Trophoblast cell (in vitro differentiated cells and primary cell): ENCODE measurements at regions not wholly inside any gene's neighbourhood (a gene's known extent, or its start where the extent isn't known, plus 50 kb on each side); places are given as distances from the start of the nearest gene placed in this dataset.
"Not testable (repeated sequence)": the region's sequence is repeated elsewhere in the genome, so short reads cannot be mapped to it uniquely, and the experiment has no call there.

Experiments
- DNase-seq, 2 donors: peaks; one replicate each; pipeline ENCODE4 v3.0.0-alpha.2; 2016
- H2AFZ ChIP-seq: 2 replicates; pipeline ENCODE4 v1.6.1; 2013; ENCODE audit warnings: low read length, moderate library complexity, mild to moderate bottlenecking; ENCODE audit not compliant: insufficient read depth, poor library complexity
- H2AK5ac ChIP-seq: 2 replicates; pipeline ENCODE4 v1.6.1; 2013; ENCODE audit warnings: mild to moderate bottlenecking, low read length
- H2BK120ac ChIP-seq: 2 replicates; pipeline ENCODE4 v1.6.1; 2013; ENCODE audit warnings: low read length, mild to moderate bottlenecking, moderate library complexity; ENCODE audit not compliant: insufficient read depth, poor library complexity
- H2BK12ac ChIP-seq: 2 replicates; pipeline ENCODE4 v1.6.1; 2013; ENCODE audit warnings: mild to moderate bottlenecking, low read length, moderate library complexity
- H2BK5ac ChIP-seq: 2 replicates; pipeline ENCODE4 v1.6.1; 2013; ENCODE audit warnings: low read length, low read depth, moderate library complexity, mild to moderate bottlenecking; ENCODE audit not compliant: poor library complexity
- H3K14ac ChIP-seq: 2 replicates; pipeline ENCODE4 v1.6.1; 2013; ENCODE audit warnings: mild to moderate bottlenecking, low read length
- H3K18ac ChIP-seq: 2 replicates; pipeline ENCODE4 v1.6.1; 2013; ENCODE audit warnings: mild to moderate bottlenecking, low read length
- H3K23ac ChIP-seq: 2 replicates; pipeline ENCODE4 v1.6.1; 2013; ENCODE audit warnings: low read length
- H3K27ac ChIP-seq: 2 replicates; pipeline ENCODE4 v1.5.1; 2013; ENCODE audit warnings: low read depth, mild to moderate bottlenecking, inconsistent platforms, low read length, moderate library complexity
- H3K27me3 ChIP-seq: 2 replicates; pipeline ENCODE4 v1.6.1; 2013; ENCODE audit warnings: inconsistent platforms, mild to moderate bottlenecking, low read length, moderate library complexity; ENCODE audit not compliant: insufficient read depth
- H3K36me3 ChIP-seq, 2 experiments: 1 replicate in 1 of 2; 2 replicates in 1 of 2; pipeline ENCODE4 v1.6.1; 2013; ENCODE audit warnings: low read length in 2 of 2, mild to moderate bottlenecking in 2 of 2, moderate library complexity in 1 of 2; ENCODE audit not compliant: insufficient read depth in 2 of 2, control insufficient read depth in 1 of 2
- H3K4ac ChIP-seq: 2 replicates; pipeline ENCODE4 v1.6.1; 2013; ENCODE audit warnings: low read depth, mild to moderate bottlenecking, low read length, moderate library complexity
- H3K4me1 ChIP-seq, 2 experiments: 1 replicate in 1 of 2; 2 replicates in 1 of 2; pipeline ENCODE4 v1.6.1; 2013; ENCODE audit warnings: low read length in 2 of 2, mild to moderate bottlenecking in 2 of 2, moderate library complexity in 1 of 2; ENCODE audit not compliant: insufficient read depth in 2 of 2, control insufficient read depth in 1 of 2
- H3K4me2 ChIP-seq: 2 replicates; pipeline ENCODE4 v1.6.1; 2013; ENCODE audit warnings: inconsistent platforms, mild to moderate bottlenecking, low read length, moderate library complexity
- H3K4me3 ChIP-seq: 2 replicates; pipeline ENCODE4 v1.5.1; 2013; ENCODE audit warnings: mild to moderate bottlenecking, low read depth, low read length, inconsistent platforms
- H3K79me1 ChIP-seq: one replicate; pipeline ENCODE4 v1.6.1; 2013; ENCODE audit warnings: low read length
- H3K79me2 ChIP-seq: 2 replicates; pipeline ENCODE4 v1.6.1; 2013; ENCODE audit warnings: low read length, mild to moderate bottlenecking; ENCODE audit not compliant: control insufficient read depth, insufficient read depth, poor library complexity
- H3K9ac ChIP-seq: 2 replicates; pipeline ENCODE4 v1.6.1; 2013; ENCODE audit warnings: mild to moderate bottlenecking, low read length
- H3K9me3 ChIP-seq: 2 replicates; pipeline ENCODE4 v1.6.1; 2013; ENCODE audit warnings: low read depth, mild to moderate bottlenecking, control low read depth, inconsistent platforms, low read length; ENCODE audit not compliant: insufficient read depth
- H4K12ac ChIP-seq: 2 replicates; pipeline ENCODE4 v1.6.1; 2013; ENCODE audit warnings: low read depth, mild to moderate bottlenecking, low read length, moderate library complexity
- H4K8ac ChIP-seq: 2 replicates; pipeline ENCODE4 v1.6.1; 2013; ENCODE audit warnings: low read depth, mild to moderate bottlenecking, low read length, moderate library complexity
- H4K91ac ChIP-seq: one replicate; pipeline ENCODE4 v1.6.1; 2013; ENCODE audit warnings: low read depth, mild to moderate bottlenecking, low read length, moderate library complexity
- WGBS: extraction: QIAGEN DNeasy Blood & Tissue Kit; methylation state at CpG from one replicate; pipeline ENCODE4 v1.1.7; 2013; ENCODE audit warnings: missing lambda C conversion rate; ENCODE audit not compliant: insufficient read length, insufficient coverage; ENCODE audit errors: extremely low coverage; 5-methylcytosine and 5-hydroxymethylcytosine counted together

GRCh38 chr16:31727553-31727952 is 146.1 kb upstream of the ZNF267 start:
- H3K18ac ChIP-seq, result no peak overlapping the region
- H3K9ac ChIP-seq, result no peak overlapping the region
- no peaks in the 10 kb centered on the region for H3K9me3 ChIP-seq
- no peak overlapping the region for H3K27ac ChIP-seq
- H4K12ac ChIP-seq, result no peak overlapping the region
- no peak overlapping the region for H2BK120ac ChIP-seq
- no peak overlapping the region for H4K91ac ChIP-seq
- H3K4me2 ChIP-seq, result no peak overlapping the region
- H3K27me3 ChIP-seq, result no peaks in the 10 kb centered on the region
- H2AK5ac ChIP-seq, result no peak overlapping the region
- H3K79me1 ChIP-seq, result no peaks in the 10 kb centered on the region
- H3K23ac ChIP-seq, result no peak overlapping the region
- H3K4me3 ChIP-seq, result no peak overlapping the region
- H3K4me1 ChIP-seq, result no peaks in the 10 kb centered on the region
- no peak overlapping the region for H2BK5ac ChIP-seq
- H3K79me2 ChIP-seq, result no peaks in the 10 kb centered on the region
- no peak overlapping the region for H4K8ac ChIP-seq
- no peak overlapping the region for H3K14ac ChIP-seq
- no peak for DNase-seq
- H2AFZ ChIP-seq, result no peak overlapping the region
- peaks cover 5 to 6% of the 10 kb centered on the region in 2 experiments for H3K36me3 ChIP-seq
- H3K4ac ChIP-seq, result no peak overlapping the region
- no peak overlapping the region for H2BK12ac ChIP-seq

GRCh38 chr16:31734265-31734664 is 139.3 kb upstream of the ZNF267 start:
- H2BK12ac ChIP-seq, result no peak overlapping the region
- no peak overlapping the region for H3K4me2 ChIP-seq
- no peaks in the 10 kb centered on the region for H3K79me1 ChIP-seq
- H3K4ac ChIP-seq, result no peak overlapping the region
- H2BK120ac ChIP-seq, result no peak overlapping the region
- WGBS, result no CpG with 5 or more reads among the region's 3 CpGs
- no peaks in the 10 kb centered on the region for H3K9me3 ChIP-seq
- H3K4me3 ChIP-seq, result no peak overlapping the region
- H3K27ac ChIP-seq, result no peak overlapping the region
- no peak overlapping the region for H2BK5ac ChIP-seq
- H3K36me3 ChIP-seq, result peaks cover under 1 to 2% of the 10 kb centered on the region in 2 experiments
- H4K12ac ChIP-seq, result no peak overlapping the region
- H2AK5ac ChIP-seq, result no peak overlapping the region
- no peak overlapping the region for H3K14ac ChIP-seq
- H3K23ac ChIP-seq, result no peak overlapping the region
- DNase-seq, result no peak
- H2AFZ ChIP-seq, result no peak overlapping the region
- no peaks in the 10 kb centered on the region for H3K79me2 ChIP-seq
- H4K8ac ChIP-seq, result no peak overlapping the region
- no peak overlapping the region for H3K9ac ChIP-seq
- no peak overlapping the region for H3K18ac ChIP-seq
- H3K4me1 ChIP-seq, result no peaks in the 10 kb centered on the region
- H4K91ac ChIP-seq, result no peak overlapping the region
- H3K27me3 ChIP-seq, result no peaks in the 10 kb centered on the region

DNA sequence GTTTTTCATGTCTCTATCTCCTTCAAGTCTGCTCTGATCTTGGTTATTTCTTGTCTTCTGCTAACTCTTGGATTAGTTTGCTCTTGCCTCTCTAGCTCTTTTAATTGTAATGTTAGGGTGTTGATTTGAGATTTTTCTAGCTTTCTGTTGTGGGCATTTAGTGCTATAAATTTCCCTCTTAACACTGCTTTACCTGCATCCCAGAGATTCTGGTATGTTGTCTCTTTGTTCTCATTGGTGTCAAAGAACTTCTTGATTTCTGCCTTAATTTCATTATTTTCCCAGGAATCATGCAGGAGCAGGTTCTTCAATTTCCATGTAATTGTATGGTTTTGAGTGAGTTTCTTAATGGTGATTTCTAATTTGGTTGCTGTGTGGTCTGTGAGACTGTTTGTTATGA is 128.5 kb upstream of the ZNF267 start:
- not testable (repeated sequence) for H3K4me2 ChIP-seq, H3K23ac ChIP-seq, H3K79me2 ChIP-seq, H3K9ac ChIP-seq, H4K12ac ChIP-seq, H3K4ac ChIP-seq, H3K9me3 ChIP-seq, H2BK12ac ChIP-seq, H2AFZ ChIP-seq, H2BK120ac ChIP-seq, H3K27ac ChIP-seq, H3K4me1 ChIP-seq, H4K8ac ChIP-seq, H3K4me3 ChIP-seq, H3K27me3 ChIP-seq, H4K91ac ChIP-seq, H3K14ac ChIP-seq, H3K79me1 ChIP-seq, H2BK5ac ChIP-seq, H2AK5ac ChIP-seq, DNase-seq, H3K18ac ChIP-seq
- peaks cover 9 to 11% of the 10 kb centered on the region in 2 experiments for H3K36me3 ChIP-seq

DNA sequence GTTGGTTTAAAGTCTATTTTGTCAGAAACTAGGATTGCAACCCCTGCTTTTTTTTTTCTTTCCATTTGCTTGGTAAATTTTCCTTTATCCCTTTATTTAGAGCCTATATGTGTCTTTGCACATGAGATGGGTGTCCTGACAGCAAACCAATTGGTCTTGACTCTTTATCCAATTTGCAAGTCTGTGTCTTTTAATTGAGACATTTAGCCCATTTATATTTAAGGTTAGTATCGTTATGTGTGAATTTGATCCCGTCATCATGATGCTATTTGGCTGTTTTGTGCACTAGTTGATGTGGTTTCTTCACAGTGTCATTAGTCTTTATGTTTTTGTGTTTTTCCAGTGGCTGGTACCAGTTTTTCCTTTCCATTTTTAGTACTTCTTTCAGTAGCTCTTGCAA is 127.7 kb upstream of the ZNF267 start:
- DNase-seq, result no peak
- Histone ChIP-seq H3K4me3 (no peak overlapping the region), H4K91ac (no peak overlapping the region), H3K23ac (no peak overlapping the region), H3K4ac (no peak overlapping the region), H2BK120ac (no peak overlapping the region), H2BK12ac (no peak overlapping the region), H3K9me3 (peaks cover 10% of the 10 kb centered on the region), H3K14ac (no peak overlapping the region), H3K4me2 (no peak overlapping the region), H2AK5ac (no peak overlapping the region), H3K27ac (no peak overlapping the region), H2BK5ac (no peak overlapping the region), H2AFZ (no peak overlapping the region), H3K27me3 (no peaks in the 10 kb centered on the region), H3K9ac (no peak overlapping the region), H3K4me1 (no peaks in the 10 kb centered on the region), H3K79me1 (no peaks in the 10 kb centered on the region), H3K79me2 (no peaks in the 10 kb centered on the region), H4K12ac (no peak overlapping the region), H3K18ac (no peak overlapping the region), H3K36me3 (peaks cover 11% of the 10 kb centered on the region in 2 experiments), H4K8ac (no peak overlapping the region)
- no CpG with 5 or more reads among the region's 2 CpGs for WGBS
